B cell (primary cell): ENCODE measurements at regions not wholly inside any gene's neighbourhood (a gene's known extent, or its start where the extent isn't known, plus 50 kb on each side); places are given as distances from the start of the nearest gene placed in this dataset.

Experiments
- ATAC-seq: fragments of 200-7000 bp; cut with Tn5 transposase; one replicate; pipeline ENCODE4 v1.10.0; 2021; ENCODE audit warnings: low read depth, mild to moderate bottlenecking, moderate number of reproducible peaks, moderate library complexity
- CTCF ChIA-PET: fragments of 350-600 bp; sonication (Branson Sonifier 250); formaldehyde crosslinking; loops from one replicate; lab custom pipeline; 2021; ENCODE audit warnings: antibody characterized with exemption, inconsistent platforms; lab: Charles Lee
- POLR2A ChIA-PET: fragments of 350-600 bp; sonication (Branson Sonifier 250); formaldehyde crosslinking; loops from one replicate; lab custom pipeline; 2021; ENCODE audit warnings: antibody characterized with exemption; lab: Charles Lee
- DNase-seq: peaks from one replicate; pipeline ENCODE4 v3.0.0; 2013
- H2AFZ ChIP-seq: 2 replicates; pipeline ENCODE4 v1.6.1; 2012; ENCODE audit warnings: mild to moderate bottlenecking, low read depth, low read length; ENCODE audit not compliant: insufficient read depth, poor library complexity, severe bottlenecking
- H3K27ac ChIP-seq, 2 donors: 1 replicate in 1 of 2; 2 replicates in 1 of 2; pipeline ENCODE4 v1.5.1; 2012 to 2013; ENCODE audit warnings: low read length in 2 of 2, mild to moderate bottlenecking in 2 of 2, moderate library complexity in 1 of 2
- H3K27me3 ChIP-seq, 4 experiments: fragments of 200-600 bp in 1 of 4; sonication (generic) in 1 of 4; replicated peaks in 1 of 4; 1 replicate in 2 of 4; 2 replicates in 2 of 4; pipeline versions ENCODE4 v1.6.1 to v1.7.0; 2013 to 2016; ENCODE audit warnings: low read length in 3 of 4, mild to moderate bottlenecking in 2 of 4, mixed read lengths in 1 of 4, moderate library complexity in 1 of 4; ENCODE audit not compliant: insufficient read depth in 4 of 4, control insufficient read depth in 3 of 4; ENCODE audit errors: control extremely low read depth in 1 of 4
- H3K36me3 ChIP-seq, 2 experiments: replicated peaks in 1 of 2; 1 replicate in 1 of 2; 2 replicates in 1 of 2; pipeline versions ENCODE4 v1.6.1 to v1.7.1; 2013; ENCODE audit warnings: low read length in 1 of 2; ENCODE audit not compliant: insufficient read depth in 2 of 2, control insufficient read depth in 1 of 2; ENCODE audit errors: control extremely low read depth in 1 of 2, extremely low read depth in 1 of 2
- H3K4me1 ChIP-seq, 2 donors: fragments of 200-600 bp in 1 of 2; sonication (generic) in 1 of 2; 1 replicate in 1 of 2; 2 replicates in 1 of 2; pipeline versions ENCODE4 v1.5.1 to v1.6.1; 2013 to 2017; ENCODE audit warnings: low read length in 2 of 2; ENCODE audit not compliant: control insufficient read depth in 2 of 2, insufficient read depth in 2 of 2
- H3K4me2 ChIP-seq: replicated peaks from 2 replicates; pipeline ENCODE3; 2012; ENCODE audit warnings: mild to moderate bottlenecking, low read depth, low read length; ENCODE audit not compliant: poor library complexity, severe bottlenecking
- H3K4me3 ChIP-seq, 5 experiments: fragments of 200-600 bp in 1 of 5; sonication (generic) in 1 of 5; 1 replicate in 3 of 5; 2 replicates in 2 of 5; pipeline versions ENCODE4 v1.5.1 to v1.7.0; 2011 to 2016; ENCODE audit warnings: low read length in 4 of 5, mild to moderate bottlenecking in 4 of 5, low read depth in 2 of 5, control low read depth in 1 of 5, moderate library complexity in 1 of 5; ENCODE audit not compliant: insufficient read depth in 1 of 5; ENCODE audit errors: control extremely low read depth in 1 of 5, extremely low read depth in 1 of 5
- H3K79me2 ChIP-seq: fragments of 200-600 bp; sonication (generic); one replicate; pipeline ENCODE4 v1.6.0; 2016; ENCODE audit warnings: low read length; ENCODE audit not compliant: control insufficient read depth, insufficient read depth
- H3K9ac ChIP-seq: fragments of 200-600 bp; sonication (generic); 2 replicates; pipeline ENCODE4 v1.6.1; 2017; ENCODE audit warnings: mild to moderate bottlenecking, low read length, moderate library complexity
- H3K9me3 ChIP-seq, 3 donors: one replicate each; pipeline versions ENCODE4 v1.6.1 to v1.7.1; 2013; ENCODE audit warnings: low read length in 2 of 3; ENCODE audit not compliant: control insufficient read depth in 2 of 3, insufficient read depth in 1 of 3; ENCODE audit errors: control extremely low read depth in 1 of 3
- H4K20me1 ChIP-seq: 2 replicates; pipeline ENCODE4 v1.6.0; 2012; ENCODE audit warnings: mild to moderate bottlenecking, low read length; ENCODE audit not compliant: insufficient read depth, control insufficient read depth, poor library complexity, severe bottlenecking
- H3K27ac Mint-ChIP-seq: one replicate; pipeline ENCODE4 v1.8.0; 2021; ENCODE audit warnings: mixed read lengths
- H3K27me3 Mint-ChIP-seq: one replicate; pipeline ENCODE4 v1.8.0; 2021; ENCODE audit warnings: mixed read lengths
- H3K4me1 Mint-ChIP-seq: one replicate; pipeline ENCODE4 v1.8.0; 2021; ENCODE audit warnings: mixed read lengths
- H3K4me3 Mint-ChIP-seq: one replicate; pipeline ENCODE4 v1.8.0; 2021; ENCODE audit warnings: mixed read lengths
- H3K9me3 Mint-ChIP-seq: one replicate; pipeline ENCODE4 v1.8.0; 2022; ENCODE audit warnings: mixed read lengths; ENCODE audit not compliant: insufficient read depth
- CTCF ChIP-seq: fragments of 200-600 bp; IDR thresholded peaks from one replicate; pipeline ENCODE4 v1.8.0; 2022; ENCODE audit warnings: antibody characterized with exemption, mild to moderate bottlenecking
- EZH2 ChIP-seq: IDR thresholded peaks from 2 replicates; pipeline ENCODE4 v1.6.1; 2012; ENCODE audit warnings: borderline replicate concordance, low read depth, mild to moderate bottlenecking, moderate library complexity, low read length; ENCODE audit not compliant: insufficient read depth, poor library complexity, severe bottlenecking
- WGBS: methylation state at CpG from one replicate; pipeline ENCODE4 v1.1.5; 2013; ENCODE audit warnings: missing lambda C conversion rate; ENCODE audit not compliant: insufficient coverage; 5-methylcytosine and 5-hydroxymethylcytosine counted together
- intact Hi-C: fragments of 100-400 bp; cut with micrococcal nuclease; formaldehyde crosslinking; loops from one replicate; pipeline ENCODE4 v1.10.0; 2022

- POLR2A ChIA-PET = no interaction called here
- intact Hi-C loops = no loop called here
- H3K4me3 Mint-ChIP-seq = no peak overlapping the region
These were observed 339.7 kb downstream of the ACTR3B start for GRCh38 chr7:153099235-153099634.

GRCh38 chr7:153100691-153101237, 341.2 kb downstream of the ACTR3B start:
- DNase-seq (no peak), ATAC-seq (no peak)
- ChIA-PET CTCF (no interaction called here), POLR2A (no interaction called here)
- Histone ChIP-seq H2AFZ (no peak overlapping the region), H3K9ac (no peak overlapping the region), H3K4me2 (no peak overlapping the region), H3K27ac (no peak overlapping the region), H3K4me1 (no peaks in the 10 kb centered on the region), H3K79me2 (no peaks in the 10 kb centered on the region), H3K36me3 (no peaks in the 10 kb centered on the region), H4K20me1 (no peaks in the 10 kb centered on the region), H3K27me3 (no peaks in the 10 kb centered on the region), H3K9me3 (peaks cover 0 to 13% (median 0%) of the 10 kb centered on the region in 3 donors), H3K4me3 (no peak overlapping the region)
- Mint-ChIP-seq H3K27ac (no peak overlapping the region), H3K4me1 (no peaks in the 10 kb centered on the region), H3K9me3 (no peaks in the 10 kb centered on the region), H3K4me3 (no peak overlapping the region), H3K27me3 (no peaks in the 10 kb centered on the region)
- whole genome bisulfite sequencing = 94% methylated on average over 6 of the region's 11 CpGs
- TF ChIP-seq CTCF (no peak), EZH2 (no peak)
- intact Hi-C loops = no loop called here

More at GRCh38 chr7:153099235-153099634, 339.7 kb downstream of the ACTR3B start:
- Mint-ChIP-seq H3K4me1 (no peaks in the 10 kb centered on the region), H3K9me3 (peaks cover 2% of the 10 kb centered on the region), H3K27me3 (no peaks in the 10 kb centered on the region), H3K27ac (no peak overlapping the region)
- TF ChIP-seq EZH2 (no peak), CTCF (no peak)
- CTCF ChIA-PET = no interaction called here
- Histone ChIP-seq H3K27ac (no peak overlapping the region), H4K20me1 (no peaks in the 10 kb centered on the region), H2AFZ (no peak overlapping the region), H3K9me3 (peaks cover 0 to 18% (median 0%) of the 10 kb centered on the region in 3 donors), H3K27me3 (no peaks in the 10 kb centered on the region), H3K4me1 (no peaks in the 10 kb centered on the region), H3K79me2 (no peaks in the 10 kb centered on the region), H3K36me3 (no peaks in the 10 kb centered on the region), H3K4me2 (no peak overlapping the region), H3K9ac (no peak overlapping the region), H3K4me3 (no peak overlapping the region)
- DNase-seq (no peak), ATAC-seq (no peak)
- WGBS = 88% methylated on average over 7 of the region's 8 CpGs
